Ovary (tissue), 3 donors: ENCODE measurements at regions not wholly inside any gene's neighbourhood (a gene's known extent, or its start where the extent isn't known, plus 50 kb on each side); places are given as distances from the start of the nearest gene placed in this dataset.

Experiments
- EP300 ChIP-seq: sonication (generic); formaldehyde crosslinking; IDR thresholded peaks from one replicate; pipeline ENCODE4 v1.6.1; 2017; ENCODE audit warnings: antibody characterized with exemption
- POLR2A ChIP-seq: fragments of 450-650 bp; IDR thresholded peaks from one replicate; pipeline ENCODE4 v1.6.1; 2017; ENCODE audit warnings: antibody characterized with exemption, mild to moderate bottlenecking, moderate library complexity
- TF ChIP-seq, protein P1 (sequence below), 3 donors: fragments of 450-650 bp in 2 of 3; fragments of 200-600 bp in 1 of 3; IDR thresholded peaks; one replicate each; pipeline versions ENCODE4 v1.5.1 to v1.8.0; 2016 to 2022; ENCODE audit warnings: antibody characterized with exemption in 3 of 3, mild to moderate bottlenecking in 1 of 3
- donor health status: DM: no; HTN: no; CAD: no.

GRCh38 chr19:23992348-23992747 lies 77.7 kb downstream of the ZNF726 start:
- TF ChIP-seq POLR2A (no peak), EP300 (no peak)
- TF ChIP-seq, protein P1, sequence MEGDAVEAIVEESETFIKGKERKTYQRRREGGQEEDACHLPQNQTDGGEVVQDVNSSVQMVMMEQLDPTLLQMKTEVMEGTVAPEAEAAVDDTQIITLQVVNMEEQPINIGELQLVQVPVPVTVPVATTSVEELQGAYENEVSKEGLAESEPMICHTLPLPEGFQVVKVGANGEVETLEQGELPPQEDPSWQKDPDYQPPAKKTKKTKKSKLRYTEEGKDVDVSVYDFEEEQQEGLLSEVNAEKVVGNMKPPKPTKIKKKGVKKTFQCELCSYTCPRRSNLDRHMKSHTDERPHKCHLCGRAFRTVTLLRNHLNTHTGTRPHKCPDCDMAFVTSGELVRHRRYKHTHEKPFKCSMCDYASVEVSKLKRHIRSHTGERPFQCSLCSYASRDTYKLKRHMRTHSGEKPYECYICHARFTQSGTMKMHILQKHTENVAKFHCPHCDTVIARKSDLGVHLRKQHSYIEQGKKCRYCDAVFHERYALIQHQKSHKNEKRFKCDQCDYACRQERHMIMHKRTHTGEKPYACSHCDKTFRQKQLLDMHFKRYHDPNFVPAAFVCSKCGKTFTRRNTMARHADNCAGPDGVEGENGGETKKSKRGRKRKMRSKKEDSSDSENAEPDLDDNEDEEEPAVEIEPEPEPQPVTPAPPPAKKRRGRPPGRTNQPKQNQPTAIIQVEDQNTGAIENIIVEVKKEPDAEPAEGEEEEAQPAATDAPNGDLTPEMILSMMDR (IDR thresholded peaks at IDR 0.05) = no peak
